ENCODE measurements at regions not wholly inside any gene's neighbourhood (a gene's known extent, or its start where the extent isn't known, plus 50 kb on each side); places are given as distances from the start of the nearest gene placed in this dataset.

GRCh38 chr1:238962941-238963340 lies 423.4 kb upstream of the CHRM3 start:
- Histone ChIP-seq H3K36me3 (ENCODE audit: insufficient read depth, low read length) (no peaks in the 10 kb centered on the region), H3K9me3 (ENCODE audit: insufficient read depth, low read depth, low read length) (no peaks in the 10 kb centered on the region), H3K4me3 (ENCODE audit: low read length) (no peak overlapping the region), H3K9ac (ENCODE audit: low read depth, low read length) (no peak overlapping the region), H3K27me3 (ENCODE audit: insufficient read depth, low read length) (no peaks in the 10 kb centered on the region), H3K27ac (ENCODE audit: low read depth, low read length) (no peak overlapping the region), H3K4me1 (ENCODE audit: insufficient read depth, low read length) (peaks cover 6% of the 10 kb centered on the region; the same call in 1 of the 2 replicates)
- WGBS, result 93% methylated on average over 8 of the region's 8 CpGs

- Histone ChIP-seq H3K9me3 (ENCODE audit: insufficient read depth, low read depth, low read length) (no peaks in the 10 kb centered on the region), H3K27ac (ENCODE audit: low read depth, low read length) (no peak overlapping the region), H3K36me3 (ENCODE audit: insufficient read depth, low read length) (no peaks in the 10 kb centered on the region), H3K9ac (ENCODE audit: low read depth, low read length) (no peak overlapping the region), H3K4me1 (ENCODE audit: insufficient read depth, low read length) (peaks cover 6% of the 10 kb centered on the region; the same call in 1 of the 2 replicates), H3K27me3 (ENCODE audit: insufficient read depth, low read length) (no peaks in the 10 kb centered on the region), H3K4me3 (ENCODE audit: low read length) (no peak overlapping the region)
- 63% methylated on average over 3 of the region's 5 CpGs for WGBS
These were observed 424.6 kb upstream of the CHRM3 start for GRCh38 chr1:238961790-238962189.

GRCh38 chr1:238960071-238960470 lies 426.3 kb upstream of the CHRM3 start:
- Histone ChIP-seq H3K4me1 (ENCODE audit: insufficient read depth, low read length) (peaks cover 6% of the 10 kb centered on the region; the same call in 1 of the 2 replicates), H3K27ac (ENCODE audit: low read depth, low read length) (no peak overlapping the region), H3K9ac (ENCODE audit: low read depth, low read length) (no peak overlapping the region), H3K9me3 (ENCODE audit: insufficient read depth, low read depth, low read length) (no peaks in the 10 kb centered on the region), H3K4me3 (ENCODE audit: low read length) (no peak overlapping the region), H3K27me3 (ENCODE audit: insufficient read depth, low read length) (no peaks in the 10 kb centered on the region), H3K36me3 (ENCODE audit: insufficient read depth, low read length) (no peaks in the 10 kb centered on the region)
- WGBS, result 96% methylated on average over 2 of the region's 2 CpGs

GRCh38 chr1:238955934-238956333 lies 430.4 kb upstream of the CHRM3 start:
- Histone ChIP-seq H3K4me1 (ENCODE audit: insufficient read depth, low read length) (peaks cover 6% of the 10 kb centered on the region; the same call in 1 of the 2 replicates), H3K9me3 (ENCODE audit: insufficient read depth, low read depth, low read length) (no peaks in the 10 kb centered on the region), H3K4me3 (ENCODE audit: low read length) (no peak overlapping the region), H3K36me3 (ENCODE audit: insufficient read depth, low read length) (no peaks in the 10 kb centered on the region), H3K27me3 (ENCODE audit: insufficient read depth, low read length) (no peaks in the 10 kb centered on the region), H3K27ac (ENCODE audit: low read depth, low read length) (no peak overlapping the region), H3K9ac (ENCODE audit: low read depth, low read length) (no peak overlapping the region)
- WGBS, result 100% methylated on average over 1 of the region's 1 CpG

GRCh38 chr1:238954865-238955264 lies 431.5 kb upstream of the CHRM3 start:
- Histone ChIP-seq H3K4me3 (ENCODE audit: low read length) (no peak overlapping the region), H3K36me3 (ENCODE audit: insufficient read depth, low read length) (no peaks in the 10 kb centered on the region), H3K9me3 (ENCODE audit: insufficient read depth, low read depth, low read length) (no peaks in the 10 kb centered on the region), H3K27me3 (ENCODE audit: insufficient read depth, low read length) (no peaks in the 10 kb centered on the region), H3K9ac (ENCODE audit: low read depth, low read length) (no peak overlapping the region), H3K4me1 (ENCODE audit: insufficient read depth, low read length) (no peaks in the 10 kb centered on the region), H3K27ac (ENCODE audit: low read depth, low read length) (no peak overlapping the region)
- WGBS, result 100% methylated on average over 1 of the region's 2 CpGs

GRCh38 chr1:238953448-238954010 lies 432.8 kb upstream of the CHRM3 start:
- Histone ChIP-seq H3K4me3 (ENCODE audit: low read length) (no peak overlapping the region), H3K27me3 (ENCODE audit: insufficient read depth, low read length) (no peaks in the 10 kb centered on the region), H3K9ac (ENCODE audit: low read depth, low read length) (no peak overlapping the region), H3K9me3 (ENCODE audit: insufficient read depth, low read depth, low read length) (no peaks in the 10 kb centered on the region), H3K4me1 (ENCODE audit: insufficient read depth, low read length) (no peaks in the 10 kb centered on the region), H3K27ac (ENCODE audit: low read depth, low read length) (no peak overlapping the region), H3K36me3 (ENCODE audit: insufficient read depth, low read length) (no peaks in the 10 kb centered on the region)
- WGBS, result 96% methylated on average over 4 of the region's 5 CpGs

- H3K27ac ChIP-seq (ENCODE audit: low read depth, low read length), result no peak overlapping the region
- 66% methylated on average over 6 of the region's 6 CpGs for WGBS
These were observed 434.6 kb upstream of the CHRM3 start for GRCh38 chr1:238951809-238952208.

GRCh38 chr1:238950784-238951183 lies 435.6 kb upstream of the CHRM3 start:
- Histone ChIP-seq H3K4me3 (ENCODE audit: low read length) (no peak overlapping the region), H3K9me3 (ENCODE audit: insufficient read depth, low read depth, low read length) (no peaks in the 10 kb centered on the region), H3K27ac (ENCODE audit: low read depth, low read length) (no peak overlapping the region), H3K27me3 (ENCODE audit: insufficient read depth, low read length) (no peaks in the 10 kb centered on the region), H3K4me1 (ENCODE audit: insufficient read depth, low read length) (no peaks in the 10 kb centered on the region), H3K36me3 (ENCODE audit: insufficient read depth, low read length) (no peaks in the 10 kb centered on the region), H3K9ac (ENCODE audit: low read depth, low read length) (no peak overlapping the region)
- 72% methylated on average over 4 of the region's 4 CpGs for WGBS

More at GRCh38 chr1:238951809-238952208, 434.6 kb upstream of the CHRM3 start:
- Histone ChIP-seq H3K27me3 (ENCODE audit: insufficient read depth, low read length) (no peaks in the 10 kb centered on the region), H3K4me3 (ENCODE audit: low read length) (no peak overlapping the region), H3K9ac (ENCODE audit: low read depth, low read length) (no peak overlapping the region), H3K36me3 (ENCODE audit: insufficient read depth, low read length) (no peaks in the 10 kb centered on the region), H3K4me1 (ENCODE audit: insufficient read depth, low read length) (no peaks in the 10 kb centered on the region), H3K9me3 (ENCODE audit: insufficient read depth, low read depth, low read length) (no peaks in the 10 kb centered on the region)

- Histone ChIP-seq H3K4me3 (ENCODE audit: low read length) (no peak overlapping the region), H3K4me1 (ENCODE audit: insufficient read depth, low read length) (no peaks in the 10 kb centered on the region), H3K27me3 (ENCODE audit: insufficient read depth, low read length) (no peaks in the 10 kb centered on the region), H3K36me3 (ENCODE audit: insufficient read depth, low read length) (no peaks in the 10 kb centered on the region), H3K27ac (ENCODE audit: low read depth, low read length) (no peak overlapping the region), H3K9me3 (ENCODE audit: insufficient read depth, low read depth, low read length) (no peaks in the 10 kb centered on the region), H3K9ac (ENCODE audit: low read depth, low read length) (no peak overlapping the region)
- 96% methylated on average over 3 of the region's 3 CpGs for WGBS
These were observed 436.4 kb upstream of the CHRM3 start for GRCh38 chr1:238950017-238950416.

- no peak overlapping the region for H3K27ac ChIP-seq (ENCODE audit: low read depth, low read length)
- 0 out of 2 replicates have a peak, but pooled peaks cover 4% of the 10 kb centered on the region for H3K9me3 ChIP-seq (ENCODE audit: insufficient read depth, low read depth, low read length)
- WGBS, result no CpG with 5 or more reads among the region's 1 CpG
These were observed 442.3 kb upstream of the CHRM3 start for GRCh38 chr1:238944028-238944427.

GRCh38 chr1:238927899-238928298 lies 458.5 kb upstream of the CHRM3 start:
- H3K9me3 ChIP-seq (ENCODE audit: insufficient read depth, low read depth, low read length), result peaks cover 44% of the 10 kb centered on the region
- no peak overlapping the region for H3K27ac ChIP-seq (ENCODE audit: low read depth, low read length)
- no peak overlapping the region for H3K4me3 ChIP-seq (ENCODE audit: low read length)
- no peaks in the 10 kb centered on the region for H3K4me1 ChIP-seq (ENCODE audit: insufficient read depth, low read length)
- H3K27me3 ChIP-seq (ENCODE audit: insufficient read depth, low read length), result no peaks in the 10 kb centered on the region
- no peak overlapping the region for H3K9ac ChIP-seq (ENCODE audit: low read depth, low read length)
- H3K36me3 ChIP-seq (ENCODE audit: insufficient read depth, low read length), result no peaks in the 10 kb centered on the region
- 98% methylated on average over 1 of the region's 1 CpG for WGBS

More at GRCh38 chr1:238944028-238944427, 442.3 kb upstream of the CHRM3 start:
- Histone ChIP-seq H3K9ac (ENCODE audit: low read depth, low read length) (no peak overlapping the region), H3K36me3 (ENCODE audit: insufficient read depth, low read length) (no peaks in the 10 kb centered on the region), H3K4me3 (ENCODE audit: low read length) (no peak overlapping the region), H3K4me1 (ENCODE audit: insufficient read depth, low read length) (no peaks in the 10 kb centered on the region), H3K27me3 (ENCODE audit: insufficient read depth, low read length) (no peaks in the 10 kb centered on the region)

- H3K9ac ChIP-seq (ENCODE audit: low read depth, low read length), result no peak overlapping the region
- no peak overlapping the region for H3K27ac ChIP-seq (ENCODE audit: low read depth, low read length)
- no peaks in the 10 kb centered on the region for H3K36me3 ChIP-seq (ENCODE audit: insufficient read depth, low read length)
- H3K4me3 ChIP-seq (ENCODE audit: low read length), result no peak overlapping the region
- no peaks in the 10 kb centered on the region for H3K4me1 ChIP-seq (ENCODE audit: insufficient read depth, low read length)
- WGBS, result 99% methylated on average over 3 of the region's 4 CpGs
- no peaks in the 10 kb centered on the region for H3K27me3 ChIP-seq (ENCODE audit: insufficient read depth, low read length)
- H3K9me3 ChIP-seq (ENCODE audit: insufficient read depth, low read depth, low read length), result no peaks in the 10 kb centered on the region; the same call in 1 of the 2 replicates
These were observed 469.5 kb upstream of the CHRM3 start for GRCh38 chr1:238916828-238917227.

Data from HUES64 (cell line).